WTC11 (cell line): ENCODE measurements at regions not wholly inside any gene's neighbourhood (a gene's known extent, or its start where the extent isn't known, plus 50 kb on each side); places are given as distances from the start of the nearest gene placed in this dataset.

Experiments used
- ATAC-seq: fragments of 200-7000 bp; cut with Tn5 transposase; 2 replicates; pipeline ENCODE4 v1.10.0; 2021; ENCODE audit warnings: mild to moderate bottlenecking, moderate library complexity
- CTCF ChIA-PET: fragments of 300-600 bp; sonication (Branson Sonifier 250); formaldehyde crosslinking; loops from one replicate; lab custom pipeline; 2021; ENCODE audit warnings: antibody characterized with exemption; lab: Charles Lee
- POLR2A ChIA-PET: fragments of 350-600 bp; sonication (Branson Sonifier 250); formaldehyde crosslinking; loops from one replicate; lab custom pipeline; 2021; ENCODE audit warnings: antibody characterized with exemption; lab: Charles Lee
- DNase-seq: peaks from one replicate; pipeline ENCODE4 v3.0.0; 2021; ENCODE audit warnings: low spot score
- H3K27ac Mint-ChIP-seq: 2 replicates; pipeline ENCODE4 v1.8.0; 2021; ENCODE audit warnings: mixed read lengths
- H3K27me3 Mint-ChIP-seq: 2 replicates; pipeline ENCODE4 v1.8.0; 2021; ENCODE audit warnings: low read depth, mild to moderate bottlenecking, moderate library complexity, mixed read lengths
- H3K36me3 Mint-ChIP-seq: 2 replicates; pipeline ENCODE4 v1.8.0; 2021; ENCODE audit warnings: mixed read lengths
- H3K4me1 Mint-ChIP-seq: 2 replicates; pipeline ENCODE4 v1.8.0; 2022; ENCODE audit warnings: mixed read lengths
- H3K4me3 Mint-ChIP-seq: 2 replicates; pipeline ENCODE4 v1.8.0; 2021; ENCODE audit warnings: mild to moderate bottlenecking, moderate library complexity, mixed read lengths
- H3K9me3 Mint-ChIP-seq: 2 replicates; pipeline ENCODE4 v1.8.0; 2021; ENCODE audit warnings: mixed read lengths
- ATF1 ChIP-seq: sonication (generic); formaldehyde crosslinking; IDR thresholded peaks from 2 replicates; pipeline ENCODE4 v1.8.1; 2023; ENCODE audit warnings: mild to moderate bottlenecking, moderate library complexity, missing genetic modification reagents
- ATF6 ChIP-seq: sonication (generic); formaldehyde crosslinking; IDR thresholded peaks from 2 replicates; pipeline ENCODE4 v1.8.1; 2023; ENCODE audit warnings: mild to moderate bottlenecking, missing genetic modification reagents
- CBFB ChIP-seq: sonication (generic); formaldehyde crosslinking; IDR thresholded peaks from 2 replicates; pipeline ENCODE4 v1.8.1; 2022; ENCODE audit warnings: mild to moderate bottlenecking, low read depth, missing genetic modification reagents
- CREB1 ChIP-seq: sonication (generic); formaldehyde crosslinking; IDR thresholded peaks from 2 replicates; pipeline ENCODE4 v1.8.0; 2023; ENCODE audit warnings: mild to moderate bottlenecking, missing genetic modification reagents
- ERG ChIP-seq: fragments of 250-450 bp; sonication (Bioruptor Pico); IDR thresholded peaks from 2 replicates; pipeline ENCODE4 v1.8.0; 2021; ENCODE audit warnings: mild to moderate bottlenecking
- FOXK1 ChIP-seq: sonication (generic); formaldehyde crosslinking; IDR thresholded peaks from 2 replicates; pipeline ENCODE4 v1.8.0; 2022; ENCODE audit warnings: mild to moderate bottlenecking, moderate library complexity, missing genetic modification reagents
- HMGA2 ChIP-seq: fragments of 250-450 bp; sonication (Bioruptor Pico); IDR thresholded peaks from 2 replicates; pipeline ENCODE4 v1.4.0; 2021; ENCODE audit warnings: mild to moderate bottlenecking, moderate library complexity
- HMGXB4 ChIP-seq: sonication (generic); formaldehyde crosslinking; IDR thresholded peaks from 2 replicates; pipeline ENCODE4 v1.8.1; 2023; ENCODE audit warnings: mild to moderate bottlenecking, moderate library complexity, missing genetic modification reagents
- IRF1 ChIP-seq: sonication (generic); formaldehyde crosslinking; IDR thresholded peaks from 2 replicates; pipeline ENCODE4 v1.8.0; 2023; ENCODE audit warnings: missing genetic modification reagents
- NFE2L1 ChIP-seq: sonication (generic); formaldehyde crosslinking; IDR thresholded peaks from 2 replicates; pipeline ENCODE4 v1.8.1; 2023; ENCODE audit warnings: missing genetic modification reagents
- NR1H2 ChIP-seq: sonication (generic); formaldehyde crosslinking; IDR thresholded peaks from 2 replicates; pipeline ENCODE4 v1.9.0; 2021; ENCODE audit warnings: mild to moderate bottlenecking, moderate library complexity, missing genetic modification reagents
- PREB ChIP-seq: sonication (generic); formaldehyde crosslinking; IDR thresholded peaks from 2 replicates; pipeline ENCODE4 v1.8.1; 2022; ENCODE audit warnings: mild to moderate bottlenecking, missing genetic modification reagents, moderate library complexity, borderline replicate concordance
- RELA ChIP-seq: sonication (generic); formaldehyde crosslinking; IDR thresholded peaks from 2 replicates; pipeline ENCODE4 v1.8.1; 2022; ENCODE audit warnings: missing genetic modification reagents, mild to moderate bottlenecking, borderline replicate concordance
- SMAD3 ChIP-seq: sonication (generic); formaldehyde crosslinking; IDR thresholded peaks from 2 replicates; pipeline ENCODE4 v1.8.0; 2022; ENCODE audit warnings: missing genetic modification reagents, mild to moderate bottlenecking, borderline replicate concordance
- SMAD4 ChIP-seq: sonication (generic); formaldehyde crosslinking; IDR thresholded peaks from 2 replicates; pipeline ENCODE4 v1.8.0; 2022; ENCODE audit warnings: mild to moderate bottlenecking, missing genetic modification reagents
- SOX15 ChIP-seq: fragments of 250-450 bp; sonication (Bioruptor Pico); IDR thresholded peaks from 2 replicates; pipeline ENCODE4 v1.9.0; 2021; ENCODE audit warnings: mild to moderate bottlenecking
- TCF7 ChIP-seq: sonication (generic); formaldehyde crosslinking; IDR thresholded peaks from 2 replicates; pipeline ENCODE4 v1.8.0; 2022; ENCODE audit warnings: mild to moderate bottlenecking, low read depth, missing genetic modification reagents, moderate library complexity
- TEAD1 ChIP-seq: sonication (generic); formaldehyde crosslinking; IDR thresholded peaks from 2 replicates; pipeline ENCODE4 v1.8.0; 2022; ENCODE audit warnings: mild to moderate bottlenecking, missing genetic modification reagents
- TEAD4 ChIP-seq: sonication (generic); formaldehyde crosslinking; IDR thresholded peaks from 2 replicates; pipeline ENCODE4 v1.8.0; 2022; ENCODE audit warnings: mild to moderate bottlenecking, missing genetic modification reagents
- ZBTB43 ChIP-seq: sonication (generic); formaldehyde crosslinking; IDR thresholded peaks from 2 replicates; pipeline ENCODE4 v1.8.1; 2023; ENCODE audit warnings: mild to moderate bottlenecking, missing genetic modification reagents
- ZNF219 ChIP-seq: sonication (generic); formaldehyde crosslinking; IDR thresholded peaks from 2 replicates; pipeline ENCODE4 v1.8.0; 2023; ENCODE audit warnings: missing genetic modification reagents, mild to moderate bottlenecking, borderline replicate concordance
- ZNF281 ChIP-seq: sonication (generic); formaldehyde crosslinking; IDR thresholded peaks from 2 replicates; pipeline ENCODE4 v1.8.0; 2023; ENCODE audit warnings: mild to moderate bottlenecking, missing genetic modification reagents
- ZNF396 ChIP-seq: fragments of 250-450 bp; sonication (Bioruptor Pico); IDR thresholded peaks from 2 replicates; pipeline ENCODE4 v1.8.0; 2021; ENCODE audit warnings: mild to moderate bottlenecking, moderate library complexity, borderline replicate concordance
- ZNF416 ChIP-seq: fragments of 250-450 bp; sonication (Bioruptor Pico); IDR thresholded peaks from 2 replicates; pipeline ENCODE4 v1.9.0; 2021; ENCODE audit warnings: mild to moderate bottlenecking, inconsistent platforms
- ZNF423 ChIP-seq: fragments of 250-450 bp; sonication (Bioruptor Pico); IDR thresholded peaks from 2 replicates; pipeline ENCODE4 v2.1.2; 2022; ENCODE audit warnings: mild to moderate bottlenecking, moderate library complexity

- TF ChIP-seq ATF6 (no peak), TCF7 (CRISPR knock-in tag) (no peak), CBFB (CRISPR knock-in tag) (no peak), ZNF416 (CRISPR knock-in tag) (no peak)
Measured at GRCh38 chr20:6845141-6845540, 77.7 kb downstream of the BMP2 start (continued).

- Mint-ChIP-seq H3K9me3 (peaks cover 4% of the 10 kb centered on the region), H3K36me3 (no peaks in the 10 kb centered on the region)
- CTCF ChIA-PET = no interaction called here
Measured at GRCh38 chr20:6848041-6848440, 80.6 kb downstream of the BMP2 start.

GRCh38 chr20:6848992-6849391 is 81.5 kb downstream of the BMP2 start:
- Mint-ChIP-seq H3K9me3 (peaks cover 4% of the 10 kb centered on the region), H3K27ac (no peak overlapping the region; the same call in 1 of the 2 replicates), H3K36me3 (no peaks in the 10 kb centered on the region), H3K4me1 (peaks cover 11% of the 10 kb centered on the region), H3K4me3 (no peak overlapping the region), H3K27me3 (no peaks in the 10 kb centered on the region; the same call in 1 of the 2 replicates)
- DNase-seq (no peak), ATAC-seq (no peak)
- CTCF ChIA-PET = interaction anchor here (1.1 kb wide), 1 partner anchor 19 kb away, joined by 4 read pairs; no protein-coding TSS in a partner anchor
- POLR2A ChIA-PET = no interaction called here
- TF ChIP-seq RELA = no peak
- no peak for TF ChIP-seq TCF7 (CRISPR knock-in tag)
- no peak for TF ChIP-seq HMGXB4
- no peak for TF ChIP-seq IRF1 (CRISPR knock-in tag)
- TF ChIP-seq NFE2L1 (CRISPR knock-in tag) = no peak
- no peak for TF ChIP-seq SMAD4
- no peak for TF ChIP-seq ZNF219 (CRISPR knock-in tag)
- TF ChIP-seq SOX15 (CRISPR knock-in tag) = no peak
- no peak for TF ChIP-seq ZNF423
- no peak for TF ChIP-seq TEAD4 (CRISPR knock-in tag)
- no peak for TF ChIP-seq HMGA2 (CRISPR knock-in tag)
- no peak for TF ChIP-seq CBFB (CRISPR knock-in tag)
- no peak for TF ChIP-seq ZBTB43
- no peak for TF ChIP-seq ERG (CRISPR knock-in tag)
- TF ChIP-seq ZNF396 = no peak
- no peak for TF ChIP-seq NR1H2
- no peak for TF ChIP-seq ZNF281 (CRISPR knock-in tag)
- no peak for TF ChIP-seq CREB1

More at GRCh38 chr20:6848041-6848440, 80.6 kb downstream of the BMP2 start:
- DNase-seq (no peak), ATAC-seq (no peak)
- H3K4me1 Mint-ChIP-seq = peaks cover 11% of the 10 kb centered on the region
- no peak overlapping the region for H3K4me3 Mint-ChIP-seq
- no peaks in the 10 kb centered on the region; the same call in 1 of the 2 replicates for H3K27me3 Mint-ChIP-seq
- POLR2A ChIA-PET = no interaction called here
- H3K27ac Mint-ChIP-seq = no peak overlapping the region
- TF ChIP-seq PREB (CRISPR knock-in tag) (no peak), ZNF396 (no peak), SMAD3 (no peak), FOXK1 (CRISPR knock-in tag) (no peak), ATF1 (CRISPR knock-in tag) (no peak), NFE2L1 (CRISPR knock-in tag) (no peak), TEAD1 (CRISPR knock-in tag) (no peak)
- TF ChIP-seq, all 79 proteins: peak for 0
